Tibial nerve (tissue), 3 donors: ENCODE measurements at regions not wholly inside any gene's neighbourhood (a gene's known extent, or its start where the extent isn't known, plus 50 kb on each side); places are given as distances from the start of the nearest gene placed in this dataset.
A peak's percentile ranks its signal among the peaks of the same experiment; 100 is the strongest.

ENCODE experiments used
- POLR2A ChIP-seq, 2 donors: fragments of 450-650 bp; IDR thresholded peaks; one replicate each; pipeline ENCODE4 v1.6.1; 2017; ENCODE audit warnings: antibody characterized with exemption in 2 of 2, mild to moderate bottlenecking in 2 of 2, moderate library complexity in 2 of 2
- TF ChIP-seq, protein P1 (sequence below), 5 experiments: fragments of 200-600 bp in 3 of 5; fragments of 450-650 bp in 2 of 5; sonication (generic) in 3 of 5; IDR thresholded peaks; one replicate each; pipeline ENCODE4 v1.5.1; 2016 to 2019; ENCODE audit warnings: antibody characterized with exemption in 5 of 5, mild to moderate bottlenecking in 3 of 5, moderate library complexity in 2 of 5

DNA sequence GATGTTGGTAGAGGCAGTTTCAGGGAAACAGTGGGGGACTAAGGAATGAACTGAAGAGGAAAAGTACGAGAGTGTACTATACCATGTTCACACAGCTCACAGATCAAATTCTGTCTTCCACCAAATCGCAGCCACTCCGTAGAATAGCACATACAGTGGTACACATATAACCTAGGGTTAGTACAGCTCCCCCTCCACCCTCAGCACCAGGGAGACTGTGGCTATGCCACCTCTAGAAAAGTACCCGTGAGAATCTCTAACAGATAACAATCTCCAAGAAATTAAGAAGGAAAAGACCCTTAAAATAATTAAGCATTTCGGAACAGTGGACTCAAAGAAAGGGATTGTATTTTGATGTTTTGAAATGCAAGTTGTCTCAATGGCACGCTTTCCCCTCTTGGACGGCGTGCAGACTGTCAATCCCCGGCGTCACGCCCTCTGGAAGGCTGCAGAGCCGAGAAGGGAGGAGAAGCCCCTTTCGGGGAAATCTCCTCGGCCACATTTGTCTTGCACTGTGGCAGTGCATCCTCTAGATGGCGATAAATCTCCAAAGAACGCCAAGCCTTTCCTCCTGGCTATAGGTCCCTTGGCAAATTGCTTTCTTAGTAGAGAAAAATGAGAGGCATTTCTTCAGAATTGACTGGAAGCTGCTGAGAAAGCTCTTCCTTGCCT lies 345.0 kb downstream of the REEP3 start:
- TF ChIP-seq POLR2A (IDR thresholded peaks at IDR 0.05) = no peak
- TF ChIP-seq, protein P1, sequence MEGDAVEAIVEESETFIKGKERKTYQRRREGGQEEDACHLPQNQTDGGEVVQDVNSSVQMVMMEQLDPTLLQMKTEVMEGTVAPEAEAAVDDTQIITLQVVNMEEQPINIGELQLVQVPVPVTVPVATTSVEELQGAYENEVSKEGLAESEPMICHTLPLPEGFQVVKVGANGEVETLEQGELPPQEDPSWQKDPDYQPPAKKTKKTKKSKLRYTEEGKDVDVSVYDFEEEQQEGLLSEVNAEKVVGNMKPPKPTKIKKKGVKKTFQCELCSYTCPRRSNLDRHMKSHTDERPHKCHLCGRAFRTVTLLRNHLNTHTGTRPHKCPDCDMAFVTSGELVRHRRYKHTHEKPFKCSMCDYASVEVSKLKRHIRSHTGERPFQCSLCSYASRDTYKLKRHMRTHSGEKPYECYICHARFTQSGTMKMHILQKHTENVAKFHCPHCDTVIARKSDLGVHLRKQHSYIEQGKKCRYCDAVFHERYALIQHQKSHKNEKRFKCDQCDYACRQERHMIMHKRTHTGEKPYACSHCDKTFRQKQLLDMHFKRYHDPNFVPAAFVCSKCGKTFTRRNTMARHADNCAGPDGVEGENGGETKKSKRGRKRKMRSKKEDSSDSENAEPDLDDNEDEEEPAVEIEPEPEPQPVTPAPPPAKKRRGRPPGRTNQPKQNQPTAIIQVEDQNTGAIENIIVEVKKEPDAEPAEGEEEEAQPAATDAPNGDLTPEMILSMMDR (IDR thresholded peaks at IDR 0.05) = peak; percentile 59 to 78 (median 75)
